ENCODE measurements at regions not wholly inside any gene's neighbourhood (a gene's known extent, or its start where the extent isn't known, plus 50 kb on each side); places are given as distances from the start of the nearest gene placed in this dataset.
"Not testable (repeated sequence)": the region's sequence is repeated elsewhere in the genome, so short reads cannot be mapped to it uniquely, and the experiment has no call there.

GRCh38 chr13:44785401-44785800 is 203.9 kb downstream of the NUFIP1 start:
- FAIRE-seq: no peak

DNA sequence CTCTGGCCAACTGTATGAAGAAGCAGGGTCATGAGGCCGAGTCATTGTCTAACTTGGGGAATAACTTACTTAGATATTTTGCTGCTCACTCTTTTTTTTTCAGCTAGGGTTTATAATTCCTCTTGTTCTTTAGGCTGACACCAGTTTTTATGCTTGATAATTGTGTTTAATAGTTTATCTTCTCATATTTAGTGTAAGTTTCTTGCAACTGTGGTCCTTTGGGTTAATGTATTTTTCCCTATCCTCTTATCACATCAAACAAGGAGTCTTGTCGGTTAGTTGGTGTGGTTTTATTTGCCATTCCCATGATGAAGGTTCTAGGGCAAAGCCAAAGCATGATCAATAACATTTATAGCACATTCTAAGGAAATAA is 204.6 kb downstream of the NUFIP1 start:
- FAIRE-seq (no peak), DNase-seq (ENCODE audit: insufficient read length, low spot score) (no peak)

More at GRCh38 chr13:44785401-44785800, 203.9 kb downstream of the NUFIP1 start:
- DNase-seq (ENCODE audit: insufficient read length, low spot score): no peak

DNA sequence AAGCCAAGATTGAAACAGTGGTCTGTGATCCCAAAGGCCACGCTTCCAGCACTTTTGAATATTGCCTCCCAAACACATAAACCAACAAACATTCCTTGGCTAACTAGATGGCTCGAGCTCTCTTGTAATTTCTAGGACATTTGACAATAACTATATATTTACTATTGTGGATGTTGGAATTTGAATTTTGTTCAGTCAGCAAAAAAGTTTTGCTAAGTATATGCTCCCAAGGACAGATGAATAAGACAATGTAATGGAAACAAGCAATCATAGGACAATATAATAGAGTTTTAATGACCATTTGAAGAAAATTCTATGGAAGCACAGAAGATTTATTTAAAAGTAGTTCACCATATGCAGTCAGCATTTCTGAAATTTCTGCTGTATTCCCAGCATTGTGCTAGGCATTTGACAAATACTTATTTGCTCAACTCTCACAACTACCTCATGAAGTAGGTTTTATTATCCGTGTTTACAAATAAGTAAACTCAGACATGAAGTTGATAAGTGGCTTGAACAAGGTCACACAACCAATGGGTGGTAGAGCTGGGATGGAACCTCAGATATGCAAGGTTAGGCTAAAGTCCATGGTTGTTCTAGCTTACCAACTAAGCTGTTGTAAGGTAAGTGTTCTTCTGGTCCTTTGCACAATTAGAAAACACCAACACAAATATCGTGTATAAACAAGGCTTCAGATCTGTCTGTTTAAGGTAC is 205.1 kb downstream of the NUFIP1 start:
- no peak for DNase-seq (ENCODE audit: insufficient read length, low spot score)
- FAIRE-seq: no peak

DNA sequence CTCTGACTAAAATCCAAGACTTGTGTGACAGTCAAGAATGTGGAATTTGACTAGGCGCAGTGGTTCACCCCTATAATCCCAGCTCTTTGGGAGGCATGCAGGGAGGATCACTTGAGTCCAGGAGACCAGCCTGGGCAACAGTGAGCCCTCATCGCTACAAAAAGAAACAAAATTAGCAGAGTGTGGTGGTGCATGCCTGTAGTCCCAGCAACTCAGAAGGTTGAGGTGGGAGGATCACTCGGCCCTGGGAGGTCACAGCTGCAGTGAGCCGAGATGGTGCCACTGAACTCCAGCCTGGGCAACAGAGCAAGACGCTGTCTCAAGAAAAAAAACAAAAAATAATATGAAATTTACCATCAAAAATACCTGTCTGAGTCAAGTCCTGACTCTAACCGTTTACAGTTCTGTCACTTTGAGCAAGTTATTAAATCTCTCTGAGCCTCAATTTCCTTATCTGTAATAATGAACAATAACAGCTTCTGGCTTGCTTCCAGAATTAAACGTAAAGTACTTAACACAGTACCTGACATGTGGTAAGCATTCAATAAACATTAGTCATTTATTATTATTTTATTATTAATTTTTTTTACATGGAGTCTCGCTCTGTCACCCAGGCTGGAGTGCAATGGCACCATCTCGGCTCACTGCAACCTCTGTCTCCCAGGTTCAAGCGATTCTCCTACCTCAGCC is 204.6 kb upstream of the TSC22D1 start:
- FAIRE-seq (no peak), DNase-seq (ENCODE audit: insufficient read length, low spot score) (no peak)

GRCh38 chr13:44778761-44779484 is 202.8 kb upstream of the TSC22D1 start:
- FAIRE-seq: no peak

GRCh38 chr13:44775290-44775689 is 199.2 kb upstream of the TSC22D1 start:
- FAIRE-seq: not testable (repeated sequence)

More at GRCh38 chr13:44778761-44779484, 202.8 kb upstream of the TSC22D1 start:
- no peak for DNase-seq (ENCODE audit: insufficient read length, low spot score)

GRCh38 chr13:44770951-44771350 is 194.8 kb upstream of the TSC22D1 start:
- DNase-seq (ENCODE audit: insufficient read length, low spot score) (no peak), FAIRE-seq (no peak)

More at GRCh38 chr13:44775290-44775689, 199.2 kb upstream of the TSC22D1 start:
- not testable (repeated sequence) for DNase-seq (ENCODE audit: insufficient read length, low spot score)

- no peak for DNase-seq (ENCODE audit: insufficient read length, low spot score)
- no peak for FAIRE-seq
These were observed 193.6 kb upstream of the TSC22D1 start for GRCh38 chr13:44769686-44770085.

- DNase-seq (ENCODE audit: insufficient read length, low spot score) (no peak), FAIRE-seq (peak; percentile 48)
These were observed 192.8 kb upstream of the TSC22D1 start for GRCh38 chr13:44768775-44769581.

DNA sequence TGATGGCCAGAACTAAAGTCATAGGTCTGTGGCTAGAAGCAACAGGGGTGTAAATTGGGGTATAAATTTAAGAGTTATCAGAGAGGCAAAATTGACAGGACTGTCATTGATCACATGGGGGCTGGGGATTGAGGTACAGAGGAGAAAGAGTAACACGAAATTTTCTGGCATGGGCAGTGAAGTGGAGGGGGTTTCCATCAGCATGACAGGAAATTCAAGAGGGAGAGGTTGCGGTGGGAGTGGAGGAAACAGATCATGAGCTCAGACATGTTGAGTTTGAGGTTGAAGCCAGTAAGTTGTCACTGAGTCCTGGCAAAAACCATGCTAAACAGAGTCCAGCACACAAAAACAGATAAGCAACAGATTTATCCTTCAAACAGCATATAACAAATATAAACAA is 192.1 kb upstream of the TSC22D1 start:
- DNase-seq (ENCODE audit: insufficient read length, low spot score) (no peak), FAIRE-seq (no peak)

GRCh38 chr13:44765001-44765471 is 188.9 kb upstream of the TSC22D1 start:
- no peak for DNase-seq (ENCODE audit: insufficient read length, low spot score)
- FAIRE-seq: no peak

- no peak for FAIRE-seq
- DNase-seq (ENCODE audit: insufficient read length, low spot score): no peak
These were observed 188.2 kb upstream of the TSC22D1 start for GRCh38 chr13:44764302-44764692.

DNA sequence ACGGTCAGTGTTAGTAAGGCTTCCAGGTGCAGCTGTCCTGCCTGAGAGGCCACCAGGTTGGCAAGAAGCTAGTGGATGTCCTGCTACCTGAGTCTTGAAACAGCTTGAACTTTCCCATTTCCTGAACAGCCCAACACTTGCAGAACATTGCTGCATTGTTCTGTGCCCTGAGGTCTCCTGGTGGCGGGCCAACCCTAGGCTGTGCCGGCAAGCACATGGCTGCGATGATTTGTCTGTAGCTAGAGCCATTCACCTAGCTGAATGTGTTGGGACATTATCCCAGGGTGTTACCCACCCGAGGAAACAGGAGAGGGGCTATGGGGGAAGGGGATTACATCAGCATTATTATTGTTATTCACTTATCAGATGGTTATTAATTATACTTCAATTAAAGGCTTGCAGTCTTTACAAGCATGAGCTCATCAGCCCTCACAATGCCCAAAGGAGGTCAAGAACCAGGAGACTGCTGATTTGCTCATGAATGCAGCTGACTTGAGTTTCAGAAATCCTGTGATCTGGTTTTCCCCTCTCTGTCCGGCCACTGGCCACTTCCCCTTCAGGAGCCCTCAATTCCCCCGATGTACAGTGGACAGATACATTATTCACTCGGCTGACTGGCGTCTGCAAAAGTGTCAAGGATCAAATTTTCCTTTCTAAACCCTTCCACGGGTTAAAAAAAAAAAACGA is 187.6 kb upstream of the TSC22D1 start:
- FAIRE-seq: no peak
- no peak for DNase-seq (ENCODE audit: insufficient read length, low spot score)

DNA sequence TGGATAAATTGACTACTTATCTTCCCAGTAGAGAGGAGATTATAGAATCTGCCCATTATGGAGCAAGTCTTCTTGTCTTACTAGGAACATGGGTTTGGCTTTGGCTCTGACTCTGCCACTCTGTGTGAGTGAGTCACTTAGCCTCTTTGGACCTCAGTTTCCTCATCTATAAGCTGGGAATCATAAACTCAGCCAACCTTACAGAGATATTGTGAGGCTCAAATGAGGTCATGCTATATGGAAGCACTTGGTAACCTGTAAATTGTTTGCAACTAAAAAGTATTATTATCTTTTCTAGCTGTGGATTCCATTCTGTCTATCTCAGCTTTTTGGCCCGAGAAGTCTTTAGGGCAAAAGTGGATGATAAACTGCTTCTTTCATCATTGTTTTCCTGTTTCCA is 186.8 kb upstream of the TSC22D1 start:
- DNase-seq (ENCODE audit: insufficient read length, low spot score): no peak
- FAIRE-seq: no peak

GRCh38 chr13:44760434-44760833 is 184.3 kb upstream of the TSC22D1 start:
- FAIRE-seq: no peak
- DNase-seq (ENCODE audit: insufficient read length, low spot score): no peak

DNA sequence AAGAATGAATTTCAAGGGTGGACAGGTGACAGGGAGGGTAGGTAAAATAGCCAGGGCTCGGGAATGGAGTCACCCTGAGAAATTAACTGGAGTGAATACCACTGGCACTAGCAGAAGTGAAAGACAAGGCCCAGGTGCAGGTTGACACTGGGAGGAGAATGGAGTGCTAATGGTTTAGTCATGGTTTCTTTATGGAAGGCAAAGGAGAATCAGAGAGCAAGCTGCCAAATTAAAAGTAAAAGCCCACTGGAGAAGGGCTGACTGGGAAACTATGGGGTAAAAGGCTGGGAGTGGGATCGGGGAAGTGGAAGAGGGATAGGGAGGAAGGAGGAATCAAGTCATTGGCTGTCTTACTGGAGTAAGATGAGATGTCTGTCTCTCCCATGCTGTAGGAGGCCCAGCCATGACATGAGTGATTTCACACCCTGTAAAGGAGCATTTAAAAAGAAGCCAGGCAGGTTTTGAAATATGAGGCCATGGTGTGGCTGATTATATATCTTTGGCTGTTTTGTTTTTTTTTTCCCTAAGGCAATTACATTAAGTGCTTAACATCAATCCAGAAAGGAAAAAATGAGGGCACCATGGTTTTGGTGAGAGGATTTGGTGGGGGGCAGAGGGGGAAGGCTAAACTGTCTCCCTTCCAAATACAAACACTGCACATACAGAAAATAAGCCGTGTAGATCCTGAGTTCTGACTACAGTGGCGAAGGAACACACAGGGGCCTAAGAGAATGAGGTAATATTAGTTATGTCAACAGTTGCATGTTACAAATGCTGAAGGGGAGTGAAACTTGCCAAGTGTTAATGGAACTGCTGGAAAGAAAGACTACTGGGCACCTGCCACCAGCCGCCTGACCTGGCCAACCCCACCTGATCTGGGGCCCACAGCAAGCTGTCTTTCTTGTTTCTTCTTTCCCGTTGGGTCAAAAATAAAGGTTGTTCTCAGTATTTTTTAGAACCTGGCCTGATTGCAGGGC is 183.5 kb upstream of the TSC22D1 start:
- no peak for FAIRE-seq
- DNase-seq (ENCODE audit: insufficient read length, low spot score): no peak

DNA sequence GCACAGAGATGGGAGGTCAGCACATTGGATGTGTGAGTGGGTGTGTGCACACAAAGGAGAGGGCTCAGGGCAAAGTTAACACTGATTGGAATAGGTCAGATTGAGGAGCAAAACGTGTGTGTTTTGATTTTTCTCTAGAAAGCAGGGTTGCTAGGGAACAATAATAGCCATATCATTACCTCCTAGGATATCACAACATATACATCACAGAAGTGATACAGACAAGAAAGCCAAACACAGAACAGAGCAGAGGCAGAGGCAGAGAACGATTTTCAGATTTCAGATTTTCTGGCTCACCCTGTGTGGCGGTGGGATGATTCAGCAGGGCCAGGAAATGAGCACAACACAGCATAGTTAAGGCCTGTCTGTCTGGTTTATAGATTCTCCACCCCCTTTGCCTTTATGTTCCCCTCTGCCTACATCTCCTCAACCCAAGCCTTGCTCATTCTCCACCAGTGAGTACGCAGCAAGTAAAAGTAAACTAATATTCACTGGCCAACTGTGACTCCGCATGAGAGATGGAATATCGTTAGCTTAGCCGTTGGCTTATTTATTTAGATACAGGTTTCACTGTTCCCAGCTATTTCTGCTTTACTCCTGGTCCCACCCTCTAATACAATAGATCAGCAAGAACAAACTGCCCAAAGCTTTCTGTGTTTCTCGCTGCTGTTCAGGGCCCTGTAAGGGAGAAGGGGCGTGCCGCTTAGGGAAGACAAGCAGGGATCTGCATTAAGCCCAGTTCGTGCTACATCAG is 182.7 kb upstream of the TSC22D1 start:
- DNase-seq (ENCODE audit: insufficient read length, low spot score): no peak

GRCh38 chr13:44757671-44758070 is 181.5 kb upstream of the TSC22D1 start:
- FAIRE-seq: no peak
- no peak for DNase-seq (ENCODE audit: insufficient read length, low spot score)

More for the DNA sequence above, 182.7 kb upstream of the TSC22D1 start:
- no peak for FAIRE-seq

Measured in GM19239 (cell line).